Epithelial cell of proximal tubule (primary cell): ENCODE measurements at regions not wholly inside any gene's neighbourhood (a gene's known extent, or its start where the extent isn't known, plus 50 kb on each side); places are given as distances from the start of the nearest gene placed in this dataset.

ENCODE experiments used
- DNase-seq: peaks from one replicate; pipeline ENCODE4 v3.0.0-alpha.2; 2011; ENCODE audit warnings: low read depth
- H3K4me3 ChIP-seq: 2 replicates; pipeline ENCODE4 v1.5.1; 2011; ENCODE audit warnings: low read depth, mild to moderate bottlenecking, low read length
- TF ChIP-seq, protein P1 (sequence below): conservative IDR thresholded peaks from 2 replicates; pipeline ENCODE4 v1.5.1; 2012; ENCODE audit warnings: low read depth, mild to moderate bottlenecking, low read length

DNA sequence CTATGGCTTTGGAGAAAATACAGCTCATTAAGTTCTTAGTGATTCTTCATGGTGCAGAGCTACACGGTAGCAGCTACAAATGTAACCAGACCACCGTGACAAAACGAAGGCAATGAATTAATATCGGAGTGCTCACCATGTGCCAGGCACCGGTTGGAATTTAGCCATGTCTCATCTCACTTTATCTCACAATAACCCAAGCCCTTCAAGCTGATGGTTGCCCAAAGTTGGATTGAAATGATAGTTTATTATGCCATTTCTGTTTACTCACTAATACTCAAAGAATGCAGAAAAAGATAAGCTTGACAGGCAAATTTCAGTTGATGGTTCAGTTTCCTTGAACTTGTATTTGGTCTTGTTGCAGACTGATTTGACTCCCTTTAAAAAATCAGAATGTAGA is 312.6 kb downstream of the SKIDA1 start:
- TF ChIP-seq, protein P1, sequence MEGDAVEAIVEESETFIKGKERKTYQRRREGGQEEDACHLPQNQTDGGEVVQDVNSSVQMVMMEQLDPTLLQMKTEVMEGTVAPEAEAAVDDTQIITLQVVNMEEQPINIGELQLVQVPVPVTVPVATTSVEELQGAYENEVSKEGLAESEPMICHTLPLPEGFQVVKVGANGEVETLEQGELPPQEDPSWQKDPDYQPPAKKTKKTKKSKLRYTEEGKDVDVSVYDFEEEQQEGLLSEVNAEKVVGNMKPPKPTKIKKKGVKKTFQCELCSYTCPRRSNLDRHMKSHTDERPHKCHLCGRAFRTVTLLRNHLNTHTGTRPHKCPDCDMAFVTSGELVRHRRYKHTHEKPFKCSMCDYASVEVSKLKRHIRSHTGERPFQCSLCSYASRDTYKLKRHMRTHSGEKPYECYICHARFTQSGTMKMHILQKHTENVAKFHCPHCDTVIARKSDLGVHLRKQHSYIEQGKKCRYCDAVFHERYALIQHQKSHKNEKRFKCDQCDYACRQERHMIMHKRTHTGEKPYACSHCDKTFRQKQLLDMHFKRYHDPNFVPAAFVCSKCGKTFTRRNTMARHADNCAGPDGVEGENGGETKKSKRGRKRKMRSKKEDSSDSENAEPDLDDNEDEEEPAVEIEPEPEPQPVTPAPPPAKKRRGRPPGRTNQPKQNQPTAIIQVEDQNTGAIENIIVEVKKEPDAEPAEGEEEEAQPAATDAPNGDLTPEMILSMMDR: no peak
- no peak overlapping the region for H3K4me3 ChIP-seq
- DNase-seq: no peak

DNA sequence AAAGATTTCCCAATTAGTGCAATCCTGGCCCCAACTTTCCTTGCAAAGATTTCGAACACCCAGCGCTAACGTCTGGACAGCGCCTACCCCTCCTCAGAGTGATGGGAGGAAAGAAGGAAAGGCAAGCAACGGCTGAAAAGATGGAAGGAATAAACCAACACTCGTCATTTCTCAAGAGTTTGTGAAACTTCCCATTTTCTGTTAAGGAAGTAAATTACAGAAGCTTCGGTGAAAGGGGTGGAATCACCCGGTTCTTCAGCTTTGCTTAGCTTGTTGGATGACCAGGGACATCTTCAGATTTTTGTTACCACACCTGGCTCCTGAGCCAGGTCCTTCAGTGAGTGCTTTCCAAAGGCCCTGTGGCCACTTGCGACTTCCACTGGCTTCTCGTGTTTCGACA is 313.1 kb downstream of the SKIDA1 start:
- H3K4me3 ChIP-seq: no peak overlapping the region
- TF ChIP-seq, protein P1: no peak
- DNase-seq: no peak

DNA sequence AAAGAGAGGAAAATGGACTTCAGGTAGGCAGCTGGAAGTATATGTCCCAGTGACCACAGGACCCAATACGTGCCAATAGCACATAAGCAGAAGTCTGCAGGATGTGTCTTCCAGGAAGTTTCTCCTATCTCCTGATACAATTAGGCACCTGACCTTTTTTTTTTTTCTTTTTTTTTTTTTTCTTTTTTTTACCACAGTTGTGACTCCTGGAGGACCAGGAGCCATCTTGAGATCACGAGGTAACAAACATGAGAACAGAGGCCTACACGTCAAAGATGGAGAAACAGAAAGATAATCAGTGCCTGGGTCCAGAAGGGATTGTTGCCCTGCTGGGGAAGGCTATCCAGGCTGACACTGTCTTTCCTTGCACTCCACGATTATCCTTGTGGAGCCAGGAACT is 312.4 kb upstream of the NEBL start:
- TF ChIP-seq, protein P1: no peak
- DNase-seq: no peak
- H3K4me3 ChIP-seq: no peak overlapping the region

DNA sequence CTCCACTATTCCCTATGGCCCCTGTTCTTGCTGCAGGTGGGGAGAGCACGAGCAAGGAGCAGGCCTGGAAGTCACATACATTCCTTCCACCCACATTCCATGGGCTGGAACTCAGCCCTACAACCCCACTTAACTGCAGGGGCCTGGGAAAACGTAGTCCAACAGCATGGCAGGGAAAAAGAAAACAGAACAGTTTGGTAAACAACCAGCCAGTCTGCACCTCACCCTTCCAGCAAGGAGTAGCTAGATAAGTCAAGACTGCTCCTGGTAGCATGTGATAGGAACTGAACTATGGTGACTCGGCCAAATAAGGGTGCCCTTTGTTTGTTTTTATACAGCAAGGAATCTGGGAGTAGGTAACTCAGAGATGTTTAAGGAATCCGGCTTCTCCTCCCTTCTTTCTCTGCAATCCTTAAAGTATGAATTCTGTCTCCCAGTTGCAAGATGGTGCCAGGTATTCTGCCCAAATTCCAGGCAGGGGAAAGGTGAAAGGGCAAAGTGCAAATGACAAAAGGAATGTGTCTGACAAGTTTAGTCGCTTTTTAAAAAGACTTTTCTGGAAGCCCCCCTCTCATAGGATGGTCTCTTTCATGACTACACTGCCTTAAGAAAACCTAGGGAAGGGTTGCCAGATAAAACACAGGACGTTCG is 311.7 kb upstream of the NEBL start:
- H3K4me3 ChIP-seq: no peak overlapping the region
- no peak for DNase-seq
- TF ChIP-seq, protein P1: no peak

DNA sequence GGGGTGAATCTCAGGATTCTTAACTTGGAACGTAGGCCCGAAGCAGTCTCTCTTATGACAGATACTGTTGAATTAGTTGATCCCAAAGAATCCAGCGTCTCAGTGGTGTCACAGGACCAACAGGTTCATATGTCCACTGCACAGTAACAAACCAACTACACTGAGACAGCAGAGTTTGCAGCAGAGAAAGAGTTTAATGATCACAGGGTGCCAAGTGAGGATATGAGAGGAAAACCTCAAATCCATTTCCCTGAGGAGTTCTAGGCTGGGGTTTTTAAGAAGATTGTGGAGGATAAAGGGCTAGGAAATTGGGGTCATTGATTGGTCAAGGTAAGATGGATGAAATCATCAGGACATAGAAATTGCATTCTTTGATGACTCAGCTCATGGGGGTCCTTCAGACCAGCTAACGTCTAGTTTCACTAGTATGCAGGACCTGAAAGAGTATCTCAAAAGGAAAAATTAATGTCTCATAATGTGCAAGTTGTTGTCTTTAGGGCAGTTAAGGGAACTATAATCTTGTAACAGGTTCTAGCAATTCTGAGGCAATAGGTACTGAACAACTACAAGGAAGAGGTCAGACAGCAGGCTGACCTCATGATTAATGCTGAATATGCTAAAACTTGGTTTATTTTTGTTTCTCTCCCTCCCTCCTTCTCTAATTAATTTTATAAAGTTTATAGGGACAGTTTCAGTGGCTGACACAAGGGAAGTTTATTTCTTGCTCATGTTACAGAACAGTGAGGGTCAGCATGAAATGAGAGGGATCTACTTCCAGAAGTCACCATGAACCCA is 310.9 kb upstream of the NEBL start:
- TF ChIP-seq, protein P1: no peak
- no peak overlapping the region for H3K4me3 ChIP-seq
- DNase-seq: no peak

DNA sequence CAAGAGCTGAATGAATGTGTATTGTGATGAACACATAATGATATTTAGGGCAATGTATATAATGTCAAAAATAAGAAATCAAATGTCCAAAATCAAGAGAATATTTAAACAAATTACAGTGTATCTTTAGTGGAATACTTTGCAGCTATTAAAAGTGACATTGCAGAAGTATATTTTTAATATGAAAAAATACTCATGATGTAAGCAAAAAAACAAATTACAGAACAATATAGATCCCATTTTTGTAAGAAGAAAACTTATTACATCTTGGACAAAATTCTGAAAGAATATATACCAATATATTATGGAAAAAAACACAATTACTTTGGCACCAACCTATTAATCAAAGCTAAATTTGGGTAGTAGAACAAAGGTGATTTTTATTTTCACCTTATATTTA is 308.2 kb upstream of the NEBL start:
- H3K4me3 ChIP-seq: no peak overlapping the region
- no peak for DNase-seq
- TF ChIP-seq, protein P1: no peak
